ENCODE measurements at regions not wholly inside any gene's neighbourhood (a gene's known extent, or its start where the extent isn't known, plus 50 kb on each side); places are given as distances from the start of the nearest gene placed in this dataset.

GRCh38 chr4:15336410-15337167 lies 91.2 kb upstream of the C1QTNF7 start:
- TF ChIP-seq, protein P1, sequence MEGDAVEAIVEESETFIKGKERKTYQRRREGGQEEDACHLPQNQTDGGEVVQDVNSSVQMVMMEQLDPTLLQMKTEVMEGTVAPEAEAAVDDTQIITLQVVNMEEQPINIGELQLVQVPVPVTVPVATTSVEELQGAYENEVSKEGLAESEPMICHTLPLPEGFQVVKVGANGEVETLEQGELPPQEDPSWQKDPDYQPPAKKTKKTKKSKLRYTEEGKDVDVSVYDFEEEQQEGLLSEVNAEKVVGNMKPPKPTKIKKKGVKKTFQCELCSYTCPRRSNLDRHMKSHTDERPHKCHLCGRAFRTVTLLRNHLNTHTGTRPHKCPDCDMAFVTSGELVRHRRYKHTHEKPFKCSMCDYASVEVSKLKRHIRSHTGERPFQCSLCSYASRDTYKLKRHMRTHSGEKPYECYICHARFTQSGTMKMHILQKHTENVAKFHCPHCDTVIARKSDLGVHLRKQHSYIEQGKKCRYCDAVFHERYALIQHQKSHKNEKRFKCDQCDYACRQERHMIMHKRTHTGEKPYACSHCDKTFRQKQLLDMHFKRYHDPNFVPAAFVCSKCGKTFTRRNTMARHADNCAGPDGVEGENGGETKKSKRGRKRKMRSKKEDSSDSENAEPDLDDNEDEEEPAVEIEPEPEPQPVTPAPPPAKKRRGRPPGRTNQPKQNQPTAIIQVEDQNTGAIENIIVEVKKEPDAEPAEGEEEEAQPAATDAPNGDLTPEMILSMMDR (conservative IDR thresholded peaks at IDR 0.05 in 1 of 2, IDR thresholded peaks at IDR 0.05 in 1 of 2; ENCODE audit: extremely low read depth in 1 of 2, insufficient read depth in 1 of 2, low read depth in 1 of 2, low read length in 2 of 2): no peak
- no peak for TF ChIP-seq EZH2 (IDR thresholded peaks at IDR 0.05; ENCODE audit: borderline replicate concordance, low read length)
